GM13977 (cell line): ENCODE measurements at regions not wholly inside any gene's neighbourhood (a gene's known extent, or its start where the extent isn't known, plus 50 kb on each side); places are given as distances from the start of the nearest gene placed in this dataset.

Experiments used
- DNase-seq: peaks from one replicate; pipeline ENCODE4 v3.0.0; 2012; ENCODE audit warnings: low spot score
- in situ Hi-C: fragments of 300-500 bp; cut with MboI; formaldehyde crosslinking; loops from one replicate; pipeline ENCODE4 v1.12.0; 2022; ENCODE audit warnings: low sequenced_read_pairs, low pct_unique_long_range_greater_than_20kb, mixed read lengths, inconsistent platforms; ENCODE audit not compliant: unreplicated experiment
- TF ChIP-seq, protein P1 (sequence below): IDR thresholded peaks from 2 replicates; pipeline ENCODE4 v1.5.1; 2012; ENCODE audit warnings: mild to moderate bottlenecking, control low read depth; ENCODE audit not compliant: insufficient read depth; ENCODE audit errors: extremely low read depth, missing control alignments

DNA sequence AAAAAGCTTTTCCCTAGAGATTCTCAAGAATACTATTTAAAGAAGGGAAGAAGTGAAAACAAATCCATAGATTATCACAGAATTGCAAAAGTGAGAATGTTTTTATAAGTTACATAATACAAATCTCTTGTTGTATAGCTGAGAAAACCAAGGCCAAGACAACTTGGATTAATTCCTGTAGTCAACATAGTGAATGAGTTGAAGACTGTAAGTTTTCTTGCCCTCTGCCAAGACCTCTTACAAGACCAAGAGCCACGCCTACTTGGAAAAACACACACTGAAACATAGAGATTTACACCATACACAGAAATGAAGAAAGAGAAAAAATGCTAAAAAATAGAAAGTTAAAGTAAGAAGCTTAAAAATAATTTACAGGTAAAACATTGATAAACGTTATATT lies 2024.0 kb downstream of the PCDH7 start:
- DNase-seq, result no peak
- TF ChIP-seq, protein P1, sequence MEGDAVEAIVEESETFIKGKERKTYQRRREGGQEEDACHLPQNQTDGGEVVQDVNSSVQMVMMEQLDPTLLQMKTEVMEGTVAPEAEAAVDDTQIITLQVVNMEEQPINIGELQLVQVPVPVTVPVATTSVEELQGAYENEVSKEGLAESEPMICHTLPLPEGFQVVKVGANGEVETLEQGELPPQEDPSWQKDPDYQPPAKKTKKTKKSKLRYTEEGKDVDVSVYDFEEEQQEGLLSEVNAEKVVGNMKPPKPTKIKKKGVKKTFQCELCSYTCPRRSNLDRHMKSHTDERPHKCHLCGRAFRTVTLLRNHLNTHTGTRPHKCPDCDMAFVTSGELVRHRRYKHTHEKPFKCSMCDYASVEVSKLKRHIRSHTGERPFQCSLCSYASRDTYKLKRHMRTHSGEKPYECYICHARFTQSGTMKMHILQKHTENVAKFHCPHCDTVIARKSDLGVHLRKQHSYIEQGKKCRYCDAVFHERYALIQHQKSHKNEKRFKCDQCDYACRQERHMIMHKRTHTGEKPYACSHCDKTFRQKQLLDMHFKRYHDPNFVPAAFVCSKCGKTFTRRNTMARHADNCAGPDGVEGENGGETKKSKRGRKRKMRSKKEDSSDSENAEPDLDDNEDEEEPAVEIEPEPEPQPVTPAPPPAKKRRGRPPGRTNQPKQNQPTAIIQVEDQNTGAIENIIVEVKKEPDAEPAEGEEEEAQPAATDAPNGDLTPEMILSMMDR, result no peak
- in situ Hi-C loops, result no loop called here

DNA sequence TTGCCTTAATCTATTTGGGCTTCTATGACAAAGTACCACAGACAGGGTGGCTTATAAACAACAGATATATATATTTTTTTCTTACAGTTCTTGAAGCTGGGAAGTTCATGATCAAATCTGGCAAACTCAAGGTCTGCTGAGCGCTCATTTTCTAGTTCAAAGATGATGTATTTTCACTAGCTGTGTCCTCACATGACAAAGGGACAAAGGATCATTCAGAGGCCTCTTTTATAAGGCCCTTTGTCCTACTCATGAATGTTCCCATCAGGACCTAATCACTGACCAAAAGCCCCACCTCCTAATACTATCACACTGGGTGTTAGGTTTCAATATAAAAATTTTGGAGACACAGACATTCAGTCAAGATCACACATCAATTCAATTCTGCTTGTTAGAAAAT lies 2025.2 kb downstream of the PCDH7 start:
- in situ Hi-C loops, result no loop called here
- DNase-seq, result no peak
- TF ChIP-seq, protein P1, result no peak

DNA sequence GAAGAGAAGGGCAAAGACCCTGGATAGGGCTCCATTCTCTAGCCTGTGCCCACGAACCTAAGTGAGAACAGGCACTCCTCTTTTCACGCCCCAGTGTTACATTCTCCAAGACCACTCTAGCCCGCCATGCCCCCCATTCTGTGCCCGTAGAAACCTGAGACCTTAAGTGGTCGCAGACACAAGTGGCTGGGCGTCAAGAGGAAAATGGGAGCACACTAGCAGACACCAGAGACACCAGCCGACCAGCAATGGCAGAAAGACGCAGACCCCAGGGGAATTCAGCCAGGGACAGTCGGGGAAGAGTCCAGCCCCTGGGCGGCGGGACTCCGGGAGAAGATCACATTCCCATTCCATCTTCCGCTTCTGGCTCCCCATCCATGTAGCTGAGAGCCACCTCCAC lies 2027.9 kb downstream of the PCDH7 start:
- DNase-seq, result no peak
- TF ChIP-seq, protein P1, result no peak
- in situ Hi-C loops, result no loop called here

DNA sequence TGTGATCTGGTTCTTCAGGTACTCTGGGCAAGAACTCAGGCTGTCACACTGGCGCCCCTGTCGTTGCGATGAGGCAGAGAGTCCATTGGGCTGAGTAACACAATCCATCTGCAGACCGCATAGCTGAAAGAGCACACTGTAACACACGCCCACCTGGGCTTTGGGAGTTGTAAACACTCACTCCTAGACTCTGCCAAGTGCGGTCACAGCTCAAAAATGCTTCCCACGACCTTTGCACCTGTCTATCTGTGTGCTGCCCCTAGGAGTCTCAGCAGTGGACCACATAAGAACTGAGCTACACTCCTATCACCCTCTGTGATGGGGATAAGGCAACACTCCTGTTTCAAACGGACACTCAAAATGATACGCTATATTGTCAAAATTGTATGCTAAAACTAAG lies 2028.3 kb downstream of the PCDH7 start:
- no peak for DNase-seq
- TF ChIP-seq, protein P1, result no peak
- in situ Hi-C loops, result no loop called here

DNA sequence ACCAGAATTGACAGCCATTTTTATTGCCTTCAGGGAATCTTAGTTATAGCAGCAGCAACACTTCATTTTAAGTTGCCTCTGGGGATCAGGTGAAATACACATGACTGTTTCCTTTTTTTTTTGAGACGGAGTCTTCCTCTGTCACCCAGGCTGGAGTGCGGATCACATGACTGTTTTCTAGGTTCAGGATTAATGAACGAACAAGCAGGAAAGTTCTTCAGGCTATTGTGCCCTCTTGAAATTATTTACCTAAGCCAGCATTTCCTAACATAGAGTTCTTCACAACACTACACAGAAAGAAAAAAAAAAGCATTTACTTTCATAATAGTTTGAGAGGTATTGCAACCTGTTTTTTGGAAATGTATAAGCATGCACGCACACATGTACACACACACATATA lies 2032.8 kb downstream of the PCDH7 start:
- in situ Hi-C loops, result no loop called here
- DNase-seq, result no peak
- TF ChIP-seq, protein P1, result no peak

DNA sequence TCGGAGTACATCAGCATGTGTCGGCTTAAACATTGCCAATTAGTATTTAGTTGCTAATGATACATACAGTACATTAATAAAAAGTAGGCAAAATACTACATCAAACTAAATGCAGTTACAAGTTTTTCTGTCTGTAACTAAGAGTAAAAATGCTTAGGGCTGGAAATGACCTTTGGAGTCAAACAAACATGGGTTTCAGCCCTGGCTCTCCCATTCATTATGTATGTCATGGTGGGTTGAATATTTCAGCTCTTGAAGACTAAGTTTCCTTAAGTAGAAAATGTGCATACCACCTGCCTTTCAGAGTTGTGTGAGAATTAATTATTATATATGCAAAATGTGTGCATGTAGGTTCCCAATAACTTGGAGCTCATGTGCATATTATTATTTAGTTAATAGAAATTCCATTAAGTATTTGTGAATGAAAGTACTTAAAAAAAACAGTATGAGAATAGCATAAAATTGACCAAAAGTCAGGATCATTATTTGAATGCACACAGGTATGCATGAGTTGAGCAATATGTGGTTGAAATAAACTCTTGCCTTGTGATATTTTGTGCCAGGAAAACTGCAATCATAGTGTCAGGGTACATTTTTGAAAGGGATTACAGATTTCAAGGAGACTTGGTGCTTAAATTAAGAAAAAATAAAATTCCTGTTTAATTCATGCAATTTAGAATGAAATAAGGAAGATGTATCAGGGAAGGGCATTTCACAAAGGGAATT lies 2048.7 kb downstream of the PCDH7 start:
- no peak for DNase-seq
- TF ChIP-seq, protein P1, result no peak
- in situ Hi-C loops, result no loop called here
